Naive B cell (primary cell): ENCODE measurements at regions not wholly inside any gene's neighbourhood (a gene's known extent, or its start where the extent isn't known, plus 50 kb on each side); places are given as distances from the start of the nearest gene placed in this dataset.

Experiments used
- ATAC-seq, 2 donors: fragments of 150-1000 bp; cut with Tn5 transposase; 2 replicates each; pipeline ENCODE4 v1.10.0; 2021; ENCODE audit warnings: low read depth in 2 of 2, mild to moderate bottlenecking in 2 of 2, moderate library complexity in 2 of 2
- DNase-seq: peaks from one replicate; pipeline ENCODE4 v3.0.0; 2022
- H3K27ac Mint-ChIP-seq, 6 donors: one replicate each; pipeline ENCODE4 v1.8.0; 2020 to 2022; ENCODE audit warnings: mild to moderate bottlenecking in 6 of 6, mixed read lengths in 6 of 6, moderate library complexity in 5 of 6, inconsistent platforms in 2 of 6
- H3K27me3 Mint-ChIP-seq, 3 donors: one replicate each; pipeline ENCODE4 v1.8.0; 2021 to 2022; ENCODE audit warnings: mixed read lengths in 3 of 3, mild to moderate bottlenecking in 1 of 3
- H3K36me3 Mint-ChIP-seq, 2 donors: one replicate each; pipeline ENCODE4 v1.8.0; 2020 to 2022; ENCODE audit warnings: mixed read lengths in 2 of 2, inconsistent platforms in 1 of 2, mild to moderate bottlenecking in 1 of 2
- H3K4me1 Mint-ChIP-seq, 3 donors: one replicate each; pipeline ENCODE4 v1.8.0; 2020 to 2022; ENCODE audit warnings: mixed read lengths in 3 of 3, inconsistent platforms in 1 of 3, mild to moderate bottlenecking in 1 of 3, moderate library complexity in 1 of 3
- H3K4me3 Mint-ChIP-seq, 8 donors: one replicate each; pipeline ENCODE4 v1.8.0; 2020 to 2022; ENCODE audit warnings: mild to moderate bottlenecking in 8 of 8, mixed read lengths in 8 of 8, moderate library complexity in 8 of 8, inconsistent platforms in 2 of 8
- H3K9me3 Mint-ChIP-seq, 7 donors: one replicate each; pipeline ENCODE4 v1.8.0; 2020 to 2022; ENCODE audit warnings: mixed read lengths in 7 of 7, mild to moderate bottlenecking in 5 of 7, inconsistent platforms in 2 of 7, moderate library complexity in 1 of 7

DNA sequence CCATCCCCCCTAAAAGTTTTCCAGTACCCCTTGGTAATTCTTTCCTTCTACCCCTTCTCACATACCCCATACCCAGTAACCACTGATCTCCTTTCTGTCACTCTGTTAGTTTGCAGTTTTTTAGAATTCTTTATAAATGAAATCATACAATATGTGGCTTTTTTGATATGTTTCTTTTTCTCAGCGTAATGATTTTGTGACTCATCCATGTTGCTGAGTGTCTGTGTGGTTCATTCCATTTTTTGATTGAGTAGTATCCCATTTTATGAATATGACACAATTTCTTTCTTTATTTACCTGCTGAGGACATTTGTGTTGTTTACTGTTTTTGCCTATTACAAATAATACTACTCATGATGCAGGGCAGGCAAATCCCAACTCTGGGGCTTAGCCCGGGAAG is 1605.3 kb downstream of the BRINP3 start:
- ATAC-seq (no peak), DNase-seq (no peak)
- no peaks in the 10 kb centered on the region for H3K4me1 Mint-ChIP-seq
- no peak overlapping the region for H3K4me3 Mint-ChIP-seq
- H3K36me3 Mint-ChIP-seq: no peaks in the 10 kb centered on the region
- H3K9me3 Mint-ChIP-seq: peaks cover 0 to 3% (median 0%) of the 10 kb centered on the region in 7 donors
- H3K27me3 Mint-ChIP-seq: no peaks in the 10 kb centered on the region
- no peak overlapping the region for H3K27ac Mint-ChIP-seq

DNA sequence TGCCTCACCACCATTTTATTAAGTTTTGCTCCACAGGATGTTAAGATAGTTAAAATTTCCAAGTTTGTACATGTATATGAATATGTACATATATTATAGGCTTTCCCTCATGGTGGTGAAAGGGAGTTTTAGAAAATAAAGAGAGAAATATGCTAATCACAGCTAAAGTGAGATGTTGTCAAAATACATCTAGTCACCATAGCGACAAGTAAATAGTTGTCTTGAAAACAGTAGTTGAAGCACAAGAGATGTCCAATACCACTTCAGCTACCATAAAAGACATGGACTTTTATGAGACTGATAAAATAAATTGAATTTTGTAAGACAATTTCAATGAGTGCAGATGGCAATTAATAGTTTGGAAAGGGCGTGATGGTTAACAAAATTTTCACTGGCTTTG is 1600.0 kb downstream of the BRINP3 start:
- Mint-ChIP-seq H3K36me3 (no peaks in the 10 kb centered on the region), H3K9me3 (peaks cover 0 to 8% (median 1%) of the 10 kb centered on the region in 7 donors), H3K4me3 (no peak overlapping the region), H3K4me1 (no peaks in the 10 kb centered on the region), H3K27ac (no peak overlapping the region), H3K27me3 (no peaks in the 10 kb centered on the region)
- no peak for DNase-seq
- no peak for ATAC-seq

DNA sequence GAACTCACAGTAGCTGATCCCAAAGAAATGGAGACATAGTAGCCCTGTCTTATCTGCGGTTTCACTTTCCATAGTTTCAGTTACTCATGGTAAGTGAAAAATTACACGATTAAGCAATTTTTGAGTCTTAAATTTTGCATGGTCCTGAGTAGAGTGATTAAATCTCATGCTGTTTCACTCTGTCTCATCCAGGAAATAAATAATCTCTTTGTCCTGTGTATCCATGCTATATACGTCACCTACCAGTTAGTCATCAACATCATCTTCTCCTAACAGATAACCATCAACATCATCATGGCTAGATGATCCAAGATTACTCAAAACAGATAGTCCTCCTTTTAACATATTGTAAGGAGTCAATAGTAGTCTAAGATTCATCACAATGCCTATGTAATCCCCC is 1589.3 kb downstream of the BRINP3 start:
- H3K9me3 Mint-ChIP-seq: peaks cover 0 to 16% (median 2%) of the 10 kb centered on the region in 7 donors
- DNase-seq (no peak), ATAC-seq (no peak)
- no peaks in the 10 kb centered on the region for H3K36me3 Mint-ChIP-seq
- no peaks in the 10 kb centered on the region for H3K4me1 Mint-ChIP-seq
- no peak overlapping the region for H3K27ac Mint-ChIP-seq
- H3K4me3 Mint-ChIP-seq: no peak overlapping the region
- H3K27me3 Mint-ChIP-seq: no peaks in the 10 kb centered on the region

DNA sequence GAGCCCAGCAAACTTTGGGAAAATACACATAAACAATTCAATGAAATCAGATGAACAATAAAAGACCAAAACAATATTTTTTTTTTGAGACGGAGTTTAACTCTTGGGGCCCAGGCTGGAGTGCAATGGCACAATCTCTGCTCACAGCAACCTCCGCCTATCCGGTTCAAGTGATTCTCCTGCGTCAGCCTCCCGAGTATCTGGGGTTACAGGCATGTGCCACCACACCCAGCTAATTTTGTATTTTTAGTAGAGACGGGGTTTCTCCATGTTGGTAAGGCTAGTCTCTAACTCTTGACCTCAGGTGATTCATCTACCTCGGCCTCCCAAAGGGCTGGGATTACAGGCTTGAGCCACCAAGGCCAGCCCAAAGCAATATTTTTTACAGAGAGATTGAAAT is 1588.5 kb downstream of the BRINP3 start:
- H3K4me3 Mint-ChIP-seq: no peak overlapping the region
- no peak overlapping the region for H3K27ac Mint-ChIP-seq
- peaks cover 0 to 16% (median 2%) of the 10 kb centered on the region in 7 donors for H3K9me3 Mint-ChIP-seq
- DNase-seq (no peak), ATAC-seq (no peak)
- no peaks in the 10 kb centered on the region for H3K36me3 Mint-ChIP-seq
- H3K27me3 Mint-ChIP-seq: no peaks in the 10 kb centered on the region
- H3K4me1 Mint-ChIP-seq: no peaks in the 10 kb centered on the region

DNA sequence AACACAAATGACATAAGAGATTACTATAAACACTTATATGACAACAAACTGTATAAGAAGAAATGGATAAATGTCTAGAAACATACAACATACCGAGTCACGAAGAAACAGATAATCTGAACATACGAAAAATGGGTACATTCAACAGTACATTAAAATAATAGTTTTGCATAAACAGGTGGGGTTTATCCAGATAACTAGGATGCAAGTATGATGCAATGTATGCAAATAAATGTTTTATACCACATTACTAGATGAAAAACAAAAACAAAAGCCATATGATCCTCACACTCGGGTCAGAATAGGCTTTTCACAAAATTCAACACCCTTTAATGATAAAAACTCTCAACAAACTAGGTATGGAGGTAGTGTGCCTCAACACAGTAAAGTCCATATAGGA is 1585.7 kb downstream of the BRINP3 start:
- H3K27me3 Mint-ChIP-seq: no peaks in the 10 kb centered on the region
- H3K4me3 Mint-ChIP-seq: no peak overlapping the region
- no peak overlapping the region for H3K27ac Mint-ChIP-seq
- peaks cover 0 to 15% (median 2%) of the 10 kb centered on the region in 7 donors for H3K9me3 Mint-ChIP-seq
- DNase-seq (no peak), ATAC-seq (no peak)
- H3K36me3 Mint-ChIP-seq: no peaks in the 10 kb centered on the region
- H3K4me1 Mint-ChIP-seq: no peaks in the 10 kb centered on the region

DNA sequence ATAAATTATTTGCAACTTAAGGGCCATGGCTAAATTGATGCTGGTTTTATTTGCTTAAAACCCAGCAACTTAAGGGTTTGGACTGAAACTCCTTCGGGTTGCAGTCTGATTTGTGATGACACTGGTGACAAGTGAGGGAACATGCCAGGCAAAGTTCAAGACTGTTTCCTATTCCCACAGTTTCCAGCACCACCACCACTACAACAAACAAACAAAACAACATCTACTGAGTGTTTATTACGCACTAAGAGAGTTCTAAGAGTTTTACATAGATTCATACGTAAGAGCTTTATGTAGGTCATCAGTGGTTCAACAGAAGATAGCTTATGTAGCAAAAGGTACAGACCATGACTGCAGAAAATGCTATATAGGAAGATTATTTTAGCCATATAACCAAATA is 1582.1 kb downstream of the BRINP3 start:
- H3K9me3 Mint-ChIP-seq: peaks cover 0 to 8% (median 4%) of the 10 kb centered on the region in 7 donors
- H3K36me3 Mint-ChIP-seq: no peaks in the 10 kb centered on the region

DNA sequence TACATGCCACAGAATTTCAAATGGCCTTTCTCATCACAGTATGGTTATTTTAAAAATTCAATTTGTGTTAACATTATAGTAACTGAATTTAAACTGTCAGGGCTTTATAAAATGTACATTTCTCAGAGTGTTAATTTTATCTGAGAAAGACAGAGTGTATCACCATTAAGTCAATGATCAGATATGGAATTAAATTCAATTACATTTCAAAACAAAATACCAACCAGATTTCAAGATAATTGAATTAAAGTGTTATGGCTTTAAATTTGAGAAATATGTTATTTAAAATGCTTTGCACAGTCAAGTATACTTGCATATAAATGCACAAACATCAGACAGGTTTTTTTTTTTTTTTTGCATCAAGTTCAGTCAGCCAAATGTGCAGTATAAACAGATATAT is 1574.4 kb downstream of the BRINP3 start:
- Mint-ChIP-seq H3K27ac (no peak overlapping the region), H3K36me3 (no peaks in the 10 kb centered on the region), H3K9me3 (peaks cover 0 to 4% (median 2%) of the 10 kb centered on the region in 7 donors), H3K4me1 (no peaks in the 10 kb centered on the region), H3K27me3 (no peaks in the 10 kb centered on the region), H3K4me3 (no peak overlapping the region)
- DNase-seq (no peak), ATAC-seq (no peak)

More for the DNA sequence above, 1582.1 kb downstream of the BRINP3 start:
- Mint-ChIP-seq H3K27me3 (no peaks in the 10 kb centered on the region), H3K4me3 (no peak overlapping the region), H3K4me1 (no peaks in the 10 kb centered on the region), H3K27ac (no peak overlapping the region)
- no peak for DNase-seq
- no peak for ATAC-seq

DNA sequence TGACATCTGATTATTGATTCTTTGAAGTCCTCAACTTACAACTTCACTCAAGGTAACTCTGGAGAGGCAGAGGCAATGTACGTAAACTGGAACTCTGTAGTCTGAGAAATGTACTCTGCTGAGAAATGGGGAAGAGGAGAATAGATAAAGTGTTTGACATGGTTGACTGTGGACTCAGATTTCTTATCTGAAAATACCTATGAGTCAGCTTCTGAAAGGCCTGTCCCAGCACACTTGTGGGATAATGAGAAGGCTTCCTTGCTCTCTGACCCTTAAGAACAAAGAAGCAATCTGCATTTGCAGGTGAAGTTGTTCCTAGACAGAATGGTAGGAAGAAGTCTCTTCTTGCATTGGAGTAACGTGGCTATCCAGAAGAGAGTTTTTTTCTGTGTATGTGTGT is 1573.5 kb downstream of the BRINP3 start:
- Mint-ChIP-seq H3K27ac (no peak overlapping the region), H3K36me3 (no peaks in the 10 kb centered on the region), H3K4me1 (no peaks in the 10 kb centered on the region), H3K9me3 (peaks cover 0 to 4% (median 1%) of the 10 kb centered on the region in 7 donors), H3K4me3 (no peak overlapping the region), H3K27me3 (no peaks in the 10 kb centered on the region)
- ATAC-seq: no peak
- DNase-seq: no peak

DNA sequence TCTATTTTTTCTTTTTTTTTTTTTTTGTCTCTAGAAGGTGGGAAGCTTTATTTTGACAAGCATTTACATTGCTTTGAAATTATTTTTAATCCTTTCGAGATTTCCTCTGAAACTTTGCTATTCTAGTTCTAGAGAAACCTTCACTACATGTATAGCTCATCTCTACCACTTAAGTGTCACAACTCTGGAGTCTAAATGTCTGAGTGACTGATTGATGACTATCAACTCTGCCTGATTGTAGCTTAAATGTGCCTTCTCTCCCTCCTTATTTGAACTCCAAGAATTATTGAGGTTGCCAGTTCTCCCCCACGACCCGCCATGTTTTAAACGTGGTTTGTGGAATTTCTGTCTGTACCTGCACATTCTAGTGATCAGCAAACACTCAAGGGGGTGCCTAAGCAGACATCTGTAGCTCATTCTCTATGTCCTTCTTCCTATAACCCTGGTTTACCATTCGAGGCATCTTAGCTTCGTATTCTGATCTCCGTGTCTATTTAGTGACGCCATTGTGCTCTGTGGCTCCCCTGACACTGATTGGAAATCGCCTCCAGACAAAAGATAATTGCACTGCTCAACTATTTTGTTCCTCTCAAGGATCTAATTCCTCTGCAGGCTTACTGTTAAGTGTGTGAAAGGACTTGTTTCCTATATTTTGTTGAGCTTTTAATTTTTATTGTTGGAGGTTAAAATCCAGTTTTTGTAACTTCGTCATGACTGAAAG is 1570.6 kb downstream of the BRINP3 start:
- Mint-ChIP-seq H3K27me3 (no peaks in the 10 kb centered on the region), H3K36me3 (no peaks in the 10 kb centered on the region), H3K4me3 (no peak overlapping the region), H3K9me3 (no peaks in the 10 kb centered on the region), H3K27ac (no peak overlapping the region), H3K4me1 (no peaks in the 10 kb centered on the region)
- ATAC-seq: no peak
- DNase-seq: no peak

DNA sequence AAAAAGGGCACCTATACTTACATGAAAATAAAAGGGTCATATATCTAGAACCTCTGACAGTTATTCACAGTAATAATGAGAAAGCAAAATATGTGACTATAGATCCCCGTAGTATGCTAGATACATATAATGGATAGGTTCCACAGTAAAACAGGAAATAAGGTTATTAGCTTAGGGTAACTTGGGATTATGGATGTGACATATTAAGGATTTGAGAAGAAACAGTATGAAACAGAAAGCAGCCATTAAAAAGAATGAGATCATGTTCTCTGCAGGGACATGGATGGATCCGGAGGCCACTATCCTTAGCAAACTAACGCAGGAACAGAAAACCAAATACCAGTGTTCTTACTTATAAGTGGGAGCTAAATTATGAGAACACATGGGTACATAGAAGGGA is 1547.3 kb downstream of the BRINP3 start:
- Mint-ChIP-seq H3K36me3 (no peaks in the 10 kb centered on the region), H3K4me1 (no peaks in the 10 kb centered on the region), H3K9me3 (peaks cover 0 to 2% (median 0%) of the 10 kb centered on the region in 7 donors), H3K27ac (no peak overlapping the region), H3K4me3 (no peak overlapping the region), H3K27me3 (no peaks in the 10 kb centered on the region)
- ATAC-seq: no peak
- DNase-seq: no peak

DNA sequence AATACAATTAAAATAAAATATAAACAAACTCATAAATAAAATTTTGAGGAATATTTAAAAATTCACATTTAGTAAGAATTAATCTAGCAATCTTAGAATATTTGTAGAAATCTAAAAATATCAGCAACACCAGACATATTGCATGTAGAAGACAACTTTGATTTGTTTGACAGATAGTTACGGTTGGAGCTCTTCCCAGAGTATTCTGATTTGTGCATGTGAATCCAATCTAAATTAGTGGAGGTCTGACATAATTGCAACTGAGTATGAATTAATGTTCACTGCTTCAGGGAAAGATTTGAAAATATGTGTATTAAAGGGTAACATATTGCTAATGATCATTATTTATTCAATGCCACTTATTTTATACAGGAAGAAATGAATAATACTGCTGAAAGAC is 1546.2 kb downstream of the BRINP3 start:
- ATAC-seq: no peak
- Mint-ChIP-seq H3K4me3 (no peak overlapping the region), H3K9me3 (peaks cover 0 to 2% (median 0%) of the 10 kb centered on the region in 7 donors), H3K27ac (no peak overlapping the region), H3K27me3 (no peaks in the 10 kb centered on the region), H3K4me1 (no peaks in the 10 kb centered on the region), H3K36me3 (no peaks in the 10 kb centered on the region)
- DNase-seq: no peak

DNA sequence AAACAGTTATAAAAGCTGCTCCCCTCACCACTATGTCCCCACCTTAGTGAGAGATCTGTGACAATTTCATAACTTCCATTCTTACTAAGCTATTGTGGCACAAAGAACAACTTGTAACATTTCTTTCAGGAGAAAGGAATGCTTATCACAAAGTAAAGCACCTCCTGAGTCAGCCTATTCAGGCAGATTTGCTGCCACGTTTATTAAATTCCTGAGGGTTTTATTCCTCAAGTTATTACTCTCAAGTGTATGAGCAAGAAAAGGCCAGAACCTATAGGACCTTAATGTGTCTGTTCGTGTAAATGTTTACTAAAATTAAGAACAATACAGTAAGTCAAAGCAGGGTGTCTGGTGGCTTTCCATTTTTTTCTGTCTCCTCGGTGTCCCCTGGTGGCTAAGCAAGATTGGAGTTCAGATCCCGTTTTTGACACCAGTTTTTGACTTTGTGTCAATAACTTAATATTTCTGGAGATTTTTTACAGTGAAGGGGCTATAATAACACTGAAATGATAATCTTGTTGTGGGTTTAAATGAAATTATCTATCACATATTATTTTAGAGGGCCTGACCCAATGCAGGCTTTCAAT is 1539.6 kb downstream of the BRINP3 start:
- no peak overlapping the region for H3K4me3 Mint-ChIP-seq
- H3K4me1 Mint-ChIP-seq: no peaks in the 10 kb centered on the region
- ATAC-seq (no peak), DNase-seq (no peak)
- H3K27me3 Mint-ChIP-seq: no peaks in the 10 kb centered on the region
- no peak overlapping the region for H3K27ac Mint-ChIP-seq
- H3K36me3 Mint-ChIP-seq: no peaks in the 10 kb centered on the region
- H3K9me3 Mint-ChIP-seq: peaks cover 0 to 5% (median 0%) of the 10 kb centered on the region in 7 donors

DNA sequence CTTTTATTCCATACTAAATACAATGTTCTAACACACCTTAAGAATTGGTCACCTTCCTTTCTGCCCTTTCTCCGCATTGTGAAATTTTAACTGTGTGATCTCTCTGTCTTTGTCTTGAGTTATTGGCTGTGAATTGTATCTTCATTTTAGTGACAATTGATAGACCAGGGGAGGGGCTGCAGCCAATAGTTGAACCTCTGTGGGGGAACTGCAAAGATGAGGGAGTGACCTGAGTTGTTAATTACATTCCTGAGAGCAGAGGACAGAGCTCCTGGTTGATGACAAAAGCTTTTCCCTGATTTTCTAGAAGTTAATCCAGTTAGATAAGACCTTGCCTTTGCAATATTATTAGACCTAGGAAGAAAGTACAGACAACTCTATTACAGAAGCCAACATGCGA is 1535.7 kb downstream of the BRINP3 start:
- H3K4me1 Mint-ChIP-seq: no peaks in the 10 kb centered on the region

DNA sequence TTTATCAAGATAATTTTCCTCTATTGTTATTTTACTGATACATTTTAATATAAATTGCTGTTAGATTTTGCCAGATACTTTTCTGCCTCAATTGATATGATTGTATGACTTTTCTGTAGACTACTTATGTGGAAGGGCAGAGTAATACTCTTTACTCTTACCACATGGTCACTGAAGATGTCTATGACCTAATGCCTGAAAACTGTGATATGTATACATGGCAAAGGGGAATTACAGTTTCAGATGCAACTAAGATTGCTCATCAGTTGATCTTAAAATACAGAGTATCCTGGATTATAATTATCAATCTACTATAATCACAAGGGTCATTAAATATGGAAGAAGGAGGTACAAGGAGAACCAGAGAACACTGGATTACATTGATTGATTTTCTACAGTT is 1528.0 kb downstream of the BRINP3 start:
- no peak overlapping the region for H3K27ac Mint-ChIP-seq
- H3K36me3 Mint-ChIP-seq: no peaks in the 10 kb centered on the region
- H3K27me3 Mint-ChIP-seq: no peaks in the 10 kb centered on the region
- H3K9me3 Mint-ChIP-seq: peaks cover 0 to 3% (median 0%) of the 10 kb centered on the region in 7 donors
- H3K4me1 Mint-ChIP-seq: no peaks in the 10 kb centered on the region
- DNase-seq (no peak), ATAC-seq (no peak)
- no peak overlapping the region for H3K4me3 Mint-ChIP-seq

More for the DNA sequence above, 1535.7 kb downstream of the BRINP3 start:
- ATAC-seq: no peak
- Mint-ChIP-seq H3K27me3 (no peaks in the 10 kb centered on the region), H3K9me3 (peaks cover 0 to 5% (median 0%) of the 10 kb centered on the region in 7 donors), H3K36me3 (no peaks in the 10 kb centered on the region), H3K4me3 (no peak overlapping the region), H3K27ac (no peak overlapping the region)
- DNase-seq: no peak
